CD14-positive monocyte (primary cell): ENCODE measurements at regions not wholly inside any gene's neighbourhood (a gene's known extent, or its start where the extent isn't known, plus 50 kb on each side); places are given as distances from the start of the nearest gene placed in this dataset.

Source experiments
- DNase-seq, 3 donors: peaks; one replicate each; pipeline ENCODE4 v3.0.0-alpha.2; 2011 to 2022
- H2AFZ ChIP-seq: 2 replicates; pipeline ENCODE4 v1.6.0; 2012; ENCODE audit warnings: mild to moderate bottlenecking, low read depth, low read length, inconsistent platforms; ENCODE audit not compliant: insufficient read depth, poor library complexity, severe bottlenecking
- H3K27ac ChIP-seq, 2 donors: 1 replicate in 1 of 2; 2 replicates in 1 of 2; pipeline ENCODE4 v1.5.1; 2012 to 2013; ENCODE audit warnings: low read length in 2 of 2, control low read depth in 1 of 2, inconsistent platforms in 1 of 2, low read depth in 1 of 2, mild to moderate bottlenecking in 1 of 2
- H3K27me3 ChIP-seq, 2 donors: one replicate each; pipeline versions ENCODE4 v1.6.0 to v1.6.1; 2011 to 2013; ENCODE audit warnings: low read length in 2 of 2; ENCODE audit not compliant: control insufficient read depth in 2 of 2, insufficient read depth in 2 of 2
- H3K36me3 ChIP-seq, 2 donors: replicated peaks in 1 of 2; 1 replicate in 1 of 2; 2 replicates in 1 of 2; pipeline versions ENCODE4 v1.5.1 to v1.6.1; 2012 to 2013; ENCODE audit warnings: low read length in 2 of 2, control low read depth in 1 of 2, inconsistent platforms in 1 of 2, mild to moderate bottlenecking in 1 of 2; ENCODE audit not compliant: insufficient read depth in 2 of 2, control insufficient read depth in 1 of 2
- H3K4me1 ChIP-seq, 2 donors: 1 replicate in 1 of 2; 2 replicates in 1 of 2; pipeline versions ENCODE4 v1.5.1 to v1.6.1; 2012 to 2013; ENCODE audit warnings: low read length in 2 of 2, control low read depth in 1 of 2, inconsistent platforms in 1 of 2, mild to moderate bottlenecking in 1 of 2, moderate library complexity in 1 of 2; ENCODE audit not compliant: insufficient read depth in 2 of 2, control insufficient read depth in 1 of 2
- H3K4me2 ChIP-seq: replicated peaks from 2 replicates; pipeline ENCODE3; 2012; ENCODE audit warnings: low read length, moderate library complexity, mild to moderate bottlenecking; ENCODE audit not compliant: poor library complexity, severe bottlenecking; ENCODE audit errors: extremely low read depth
- H3K4me3 ChIP-seq, 3 experiments: fragments of 200-600 bp in 1 of 3; sonication (generic) in 1 of 3; replicated peaks in 1 of 3; 1 replicate in 2 of 3; 2 replicates in 1 of 3; pipeline ENCODE4 v1.5.1; 2011 to 2013; ENCODE audit warnings: low read length in 3 of 3, mild to moderate bottlenecking in 3 of 3, control low read depth in 2 of 3, low read depth in 2 of 3, inconsistent platforms in 1 of 3, moderate library complexity in 1 of 3
- H3K79me2 ChIP-seq: 2 replicates; pipeline ENCODE4 v1.6.0; 2012; ENCODE audit warnings: mild to moderate bottlenecking, control low read depth, inconsistent platforms, low read length, moderate library complexity; ENCODE audit not compliant: insufficient read depth
- H3K9ac ChIP-seq: 2 replicates; pipeline ENCODE4 v1.6.0; 2017; ENCODE audit warnings: low read length, mild to moderate bottlenecking; ENCODE audit not compliant: insufficient read depth, poor library complexity, severe bottlenecking
- H3K9me3 ChIP-seq, 2 donors: replicated peaks in 1 of 2; 1 replicate in 1 of 2; 2 replicates in 1 of 2; pipeline versions ENCODE4 v1.5.1 to v1.6.1; 2012 to 2013; ENCODE audit warnings: low read length in 2 of 2, control low read depth in 1 of 2; ENCODE audit not compliant: control insufficient read depth in 1 of 2, insufficient read depth in 1 of 2
- H4K20me1 ChIP-seq: 2 replicates; pipeline ENCODE4 v1.6.0; 2012; ENCODE audit warnings: mild to moderate bottlenecking, low read length, control low read depth, moderate library complexity; ENCODE audit not compliant: insufficient read depth
- H3K27ac Mint-ChIP-seq, 7 donors: one replicate each; pipeline ENCODE4 v1.8.0; 2020; ENCODE audit warnings: mild to moderate bottlenecking in 7 of 7, mixed read lengths in 7 of 7, moderate library complexity in 6 of 7, inconsistent platforms in 2 of 7
- H3K27me3 Mint-ChIP-seq, 3 donors: one replicate each; pipeline ENCODE4 v1.8.0; 2021 to 2022; ENCODE audit warnings: low read depth in 3 of 3, mild to moderate bottlenecking in 3 of 3, mixed read lengths in 3 of 3, moderate library complexity in 3 of 3, inconsistent platforms in 1 of 3
- H3K36me3 Mint-ChIP-seq, 2 donors: one replicate each; pipeline ENCODE4 v1.8.0; 2020; ENCODE audit warnings: mixed read lengths in 2 of 2, inconsistent platforms in 1 of 2, mild to moderate bottlenecking in 1 of 2
- H3K4me1 Mint-ChIP-seq: one replicate; pipeline ENCODE4 v1.8.0; 2020; ENCODE audit warnings: mild to moderate bottlenecking, mixed read lengths
- H3K4me3 Mint-ChIP-seq, 2 donors: one replicate each; pipeline ENCODE4 v1.8.0; 2020; ENCODE audit warnings: mild to moderate bottlenecking in 2 of 2, mixed read lengths in 2 of 2, moderate library complexity in 1 of 2
- H3K9me3 Mint-ChIP-seq, 7 donors: one replicate each; pipeline ENCODE4 v1.8.0; 2020 to 2022; ENCODE audit warnings: mixed read lengths in 7 of 7, mild to moderate bottlenecking in 6 of 7, moderate library complexity in 6 of 7, inconsistent platforms in 2 of 7
- CTCF ChIP-seq: fragments of 200-600 bp; IDR thresholded peaks from one replicate; pipeline ENCODE4 v1.8.0; 2022; ENCODE audit warnings: antibody characterized with exemption, mild to moderate bottlenecking
- WGBS: methylation state at CpG from one replicate; pipeline ENCODE4 v1.1.5; 2013; ENCODE audit warnings: missing lambda C conversion rate; ENCODE audit not compliant: insufficient coverage; 5-methylcytosine and 5-hydroxymethylcytosine counted together
- intact Hi-C, 2 donors: fragments of 100-400 bp; cut with micrococcal nuclease; formaldehyde crosslinking; loops; one replicate each; pipeline versions ENCODE4 v1.15.0 to v1.15.1; 2023

- Histone ChIP-seq H2AFZ (no peak overlapping the region), H3K4me2 (no peak overlapping the region), H3K4me1 (no peaks in the 10 kb centered on the region), H3K36me3 (no peaks in the 10 kb centered on the region), H3K79me2 (no peaks in the 10 kb centered on the region), H3K9me3 (peaks cover 10 to 16% of the 10 kb centered on the region in 2 donors), H3K4me3 (no peak overlapping the region), H3K27me3 (no peaks in the 10 kb centered on the region), H3K9ac (no peak overlapping the region), H4K20me1 (no peaks in the 10 kb centered on the region), H3K27ac (no peak overlapping the region)
- Mint-ChIP-seq H3K36me3 (no peaks in the 10 kb centered on the region), H3K27me3 (no peaks in the 10 kb centered on the region), H3K27ac (no peak overlapping the region), H3K9me3 (peaks cover 0 to 10% (median 8%) of the 10 kb centered on the region in 7 donors), H3K4me1 (no peaks in the 10 kb centered on the region), H3K4me3 (no peak overlapping the region)
- no CpG with 5 or more reads among the region's 2 CpGs for WGBS
- no peak for DNase-seq
- intact Hi-C loops, result no loop called here
- TF ChIP-seq CTCF, result no peak
These were observed 711.3 kb upstream of the LRATD1 start for GRCh38 chr2:13921245-13921644.

DNA sequence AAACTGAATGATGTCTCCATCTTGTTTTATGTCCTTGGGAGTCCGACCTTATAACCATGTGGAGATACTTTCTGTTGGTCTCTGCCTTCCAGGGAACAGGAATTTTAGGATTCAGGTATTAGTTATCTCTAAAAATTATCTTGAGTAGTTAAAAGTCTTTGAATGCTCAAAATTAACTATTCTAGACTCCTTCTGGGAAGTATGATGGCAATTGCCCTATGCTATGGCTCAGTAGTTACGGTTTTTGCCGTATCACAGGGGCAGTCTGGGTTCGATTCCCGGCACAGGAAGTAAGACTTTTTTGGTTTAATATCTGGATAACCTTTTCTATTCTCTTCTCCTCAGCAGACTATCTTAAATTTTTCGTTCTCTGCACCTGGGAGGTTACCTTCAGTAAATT lies 708.7 kb upstream of the LRATD1 start:
- Histone ChIP-seq H3K27me3 (no peaks in the 10 kb centered on the region), H3K36me3 (no peaks in the 10 kb centered on the region), H3K9ac (no peak overlapping the region), H3K79me2 (no peaks in the 10 kb centered on the region), H3K4me1 (no peaks in the 10 kb centered on the region), H3K9me3 (peaks cover 12 to 29% of the 10 kb centered on the region in 2 donors), H4K20me1 (no peaks in the 10 kb centered on the region), H2AFZ (no peak overlapping the region), H3K4me3 (no peak overlapping the region), H3K4me2 (no peak overlapping the region), H3K27ac (no peak overlapping the region)
- Mint-ChIP-seq H3K27me3 (no peaks in the 10 kb centered on the region), H3K36me3 (no peaks in the 10 kb centered on the region), H3K4me3 (no peak overlapping the region), H3K9me3 (peaks cover 0 to 16% (median 8%) of the 10 kb centered on the region in 7 donors), H3K4me1 (no peaks in the 10 kb centered on the region), H3K27ac (no peak overlapping the region)
- TF ChIP-seq CTCF, result no peak
- intact Hi-C loops, result no loop called here
- DNase-seq, result no peak
- WGBS, result no CpG with 5 or more reads among the region's 6 CpGs
